H9 (cell line): ENCODE measurements at regions not wholly inside any gene's neighbourhood (a gene's known extent, or its start where the extent isn't known, plus 50 kb on each side); places are given as distances from the start of the nearest gene placed in this dataset.

Experiments used
- DNase-seq: peaks from one replicate; pipeline ENCODE4 v3.0.0-alpha.2; 2017
- H2AFZ ChIP-seq: one replicate; pipeline ENCODE4 v1.6.1; 2013; ENCODE audit warnings: mild to moderate bottlenecking, low read length, control low read depth, moderate library complexity
- H2AK5ac ChIP-seq: 2 replicates; pipeline ENCODE4 v1.6.1; 2013; ENCODE audit warnings: low read length, control low read depth, mixed read lengths; ENCODE audit not compliant: insufficient read length
- H2BK120ac ChIP-seq: one replicate; pipeline ENCODE4 v1.6.1; 2013; ENCODE audit warnings: low read depth, mild to moderate bottlenecking, low read length, control low read depth, inconsistent platforms; ENCODE audit not compliant: poor library complexity, severe bottlenecking
- H2BK12ac ChIP-seq: 2 replicates; pipeline ENCODE4 v1.6.1; 2013; ENCODE audit warnings: low read length, control low read depth, mixed read lengths, low read depth; ENCODE audit not compliant: insufficient read length
- H2BK15ac ChIP-seq: 2 replicates; pipeline ENCODE4 v1.6.1; 2013; ENCODE audit warnings: low read depth, low read length, control low read depth
- H2BK20ac ChIP-seq: one replicate; pipeline ENCODE4 v1.6.1; 2013; ENCODE audit warnings: low read depth, mild to moderate bottlenecking, low read length, control low read depth, inconsistent platforms; ENCODE audit not compliant: poor library complexity, severe bottlenecking
- H2BK5ac ChIP-seq: 2 replicates; pipeline ENCODE4 v1.6.1; 2013; ENCODE audit warnings: low read length, control low read depth, mixed read lengths; ENCODE audit not compliant: insufficient read length
- H3K14ac ChIP-seq: 2 replicates; pipeline ENCODE4 v1.6.1; 2013; ENCODE audit warnings: low read length, control low read depth; ENCODE audit not compliant: insufficient read depth
- H3K18ac ChIP-seq: 2 replicates; pipeline ENCODE4 v1.6.1; 2013; ENCODE audit warnings: low read depth, mild to moderate bottlenecking, mixed read lengths, low read length, control low read depth; ENCODE audit not compliant: insufficient read length
- H3K23ac ChIP-seq: 2 replicates; pipeline ENCODE4 v1.6.1; 2013; ENCODE audit warnings: low read length, control low read depth, mixed read lengths, low read depth; ENCODE audit not compliant: insufficient read length
- H3K23me2 ChIP-seq: 2 replicates; pipeline ENCODE4 v1.6.1; 2013; ENCODE audit warnings: low read depth, mild to moderate bottlenecking, mixed read lengths, low read length, control low read depth; ENCODE audit not compliant: insufficient read length, poor library complexity, severe bottlenecking
- H3K27ac ChIP-seq: 2 replicates; pipeline ENCODE4 v1.5.1; 2013; ENCODE audit warnings: low read length, control low read depth, mixed read lengths, low read depth; ENCODE audit not compliant: insufficient read length
- H3K27me3 ChIP-seq: 2 replicates; pipeline ENCODE4 v1.6.1; 2013; ENCODE audit warnings: low read length, control low read depth, inconsistent platforms; ENCODE audit not compliant: insufficient read depth
- H3K4ac ChIP-seq: 2 replicates; pipeline ENCODE4 v1.6.1; 2013; ENCODE audit warnings: low read depth, mild to moderate bottlenecking, control low read depth, inconsistent platforms, low read length, moderate library complexity
- H3K4me1 ChIP-seq: 2 replicates; pipeline ENCODE4 v1.6.1; 2013; ENCODE audit warnings: low read length, control low read depth, inconsistent platforms; ENCODE audit not compliant: insufficient read depth
- H3K4me2 ChIP-seq: 2 replicates; pipeline ENCODE4 v1.6.1; 2013; ENCODE audit warnings: low read length, control low read depth, mixed read lengths; ENCODE audit not compliant: insufficient read length, insufficient read depth
- H3K56ac ChIP-seq: 2 replicates; pipeline ENCODE4 v1.6.1; 2013; ENCODE audit warnings: low read depth, mild to moderate bottlenecking, mixed read lengths, low read length, control low read depth; ENCODE audit not compliant: insufficient read length
- H3K79me1 ChIP-seq: 2 replicates; pipeline ENCODE4 v1.6.1; 2013; ENCODE audit warnings: low read depth, mild to moderate bottlenecking, moderate library complexity, low read length, control low read depth, inconsistent platforms; ENCODE audit not compliant: insufficient read depth, poor library complexity, severe bottlenecking
- H3K79me2 ChIP-seq: 2 replicates; pipeline ENCODE4 v1.6.1; 2013; ENCODE audit warnings: low read length, control low read depth, inconsistent platforms; ENCODE audit not compliant: insufficient read depth
- H3K9ac ChIP-seq: 2 replicates; pipeline ENCODE4 v1.6.1; 2013; ENCODE audit warnings: low read length, control low read depth, mixed read lengths; ENCODE audit not compliant: insufficient read length; ENCODE audit errors: extremely low read depth
- H3K9me3 ChIP-seq: one replicate; pipeline ENCODE4 v1.6.1; 2013; ENCODE audit warnings: low read depth, low read length, inconsistent platforms; ENCODE audit not compliant: control insufficient read depth
- H3T11ph ChIP-seq: one replicate; pipeline ENCODE4 v1.6.1; 2013; ENCODE audit warnings: mild to moderate bottlenecking, low read length, control low read depth, inconsistent platforms
- H4K20me1 ChIP-seq: one replicate; pipeline ENCODE4 v1.6.1; 2013; ENCODE audit not compliant: control insufficient read depth, insufficient read length, insufficient read depth
- H4K5ac ChIP-seq: 2 replicates; pipeline ENCODE4 v1.6.1; 2013; ENCODE audit warnings: low read depth, mild to moderate bottlenecking, mixed read lengths, low read length, control low read depth; ENCODE audit not compliant: insufficient read length
- H4K8ac ChIP-seq: replicated peaks from 2 replicates; pipeline ENCODE4 v1.6.1; 2013; ENCODE audit warnings: low read length, control low read depth, mixed read lengths, low read depth; ENCODE audit not compliant: insufficient read length
- H4K91ac ChIP-seq: 2 replicates; pipeline ENCODE4 v1.6.1; 2013; ENCODE audit warnings: low read depth, mild to moderate bottlenecking, moderate library complexity, mixed read lengths, low read length, control low read depth; ENCODE audit not compliant: insufficient read length
- H3K27ac Mint-ChIP-seq, 3 experiments: 2 replicates in 2 of 3; 3 replicates in 1 of 3; pipeline ENCODE4 v1.8.0; 2020 to 2021; ENCODE audit warnings: mixed read lengths in 3 of 3, mild to moderate bottlenecking in 1 of 3, moderate library complexity in 1 of 3
- H3K27me3 Mint-ChIP-seq: 2 replicates; pipeline ENCODE4 v1.8.0; 2021; ENCODE audit warnings: low read depth, mild to moderate bottlenecking, moderate library complexity, mixed read lengths
- H3K36me3 Mint-ChIP-seq, 3 experiments: 2 replicates in 2 of 3; 3 replicates in 1 of 3; pipeline ENCODE4 v1.8.0; 2020 to 2021; ENCODE audit warnings: low read depth in 3 of 3, mixed read lengths in 3 of 3; ENCODE audit not compliant: insufficient read depth in 1 of 3
- H3K4me1 Mint-ChIP-seq, 2 experiments: 2 replicates each; pipeline ENCODE4 v1.8.0; 2020; ENCODE audit warnings: mixed read lengths in 2 of 2
- H3K4me3 Mint-ChIP-seq, 2 experiments: 2 replicates in 1 of 2; 3 replicates in 1 of 2; pipeline ENCODE4 v1.8.0; 2020 to 2021; ENCODE audit warnings: mild to moderate bottlenecking in 2 of 2, mixed read lengths in 2 of 2, moderate library complexity in 1 of 2
- H3K9me3 Mint-ChIP-seq, 2 experiments: 2 replicates in 1 of 2; 3 replicates in 1 of 2; pipeline ENCODE4 v1.8.0; 2020; ENCODE audit warnings: mild to moderate bottlenecking in 2 of 2, mixed read lengths in 2 of 2, moderate library complexity in 1 of 2
- WGBS: extraction: QIAGEN DNeasy Blood & Tissue Kit; methylation state at CpG from one replicate; pipeline ENCODE4 v1.1.7; 2013; ENCODE audit warnings: missing lambda C conversion rate, low lambda C conversion rate, mixed read lengths; ENCODE audit not compliant: insufficient read length; ENCODE audit errors: extremely low coverage; 5-methylcytosine and 5-hydroxymethylcytosine counted together
- TF ChIP-seq, protein P1 (sequence below): fragments of 200-600 bp; sonication (generic); conservative IDR thresholded peaks from 3 replicates; pipeline ENCODE4 v1.8.0; 2021; ENCODE audit warnings: antibody characterized with exemption, mild to moderate bottlenecking

DNA sequence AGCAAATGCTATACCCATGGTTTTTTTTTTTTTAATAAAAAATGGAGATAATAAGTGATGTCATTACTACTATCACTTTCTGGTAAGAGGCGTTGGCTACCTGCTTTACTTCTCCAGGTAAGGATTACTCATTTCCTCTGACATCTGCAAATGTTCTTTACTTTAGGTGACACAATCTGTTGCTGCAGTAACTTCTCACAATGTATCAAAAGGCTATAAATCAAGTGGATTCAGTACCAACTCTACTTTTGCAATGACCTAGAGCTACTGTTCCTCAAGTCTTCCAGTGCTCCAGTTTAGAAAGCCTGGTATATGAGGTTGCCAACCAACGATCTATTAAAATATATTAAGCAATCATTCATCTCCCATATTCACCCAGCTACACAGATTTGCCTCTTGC lies 129.1 kb downstream of the PLK2 start:
- H3K27me3 ChIP-seq, result no peaks in the 10 kb centered on the region
- H4K8ac ChIP-seq, result no peak overlapping the region
- no peak overlapping the region for H3K27ac ChIP-seq
- H2BK120ac ChIP-seq, result no peak overlapping the region
- H3K14ac ChIP-seq, result no peak overlapping the region
- no peak overlapping the region for H2AK5ac ChIP-seq
- H3T11ph ChIP-seq, result no peak overlapping the region
- H4K5ac ChIP-seq, result no peak overlapping the region
- Mint-ChIP-seq H3K4me1 (no peaks in the 10 kb centered on the region), H3K4me3 (no peak overlapping the region), H3K27ac (no peak overlapping the region), H3K9me3 (no peaks in the 10 kb centered on the region; a peak in 1 of 5 replicates), H3K27me3 (no peaks in the 10 kb centered on the region), H3K36me3 (no peaks in the 10 kb centered on the region)
- no peak overlapping the region for H3K4ac ChIP-seq
- no peaks in the 10 kb centered on the region for H3K79me1 ChIP-seq
- H3K9me3 ChIP-seq, result no peaks in the 10 kb centered on the region
- no peak overlapping the region for H2AFZ ChIP-seq
- TF ChIP-seq, protein P1, sequence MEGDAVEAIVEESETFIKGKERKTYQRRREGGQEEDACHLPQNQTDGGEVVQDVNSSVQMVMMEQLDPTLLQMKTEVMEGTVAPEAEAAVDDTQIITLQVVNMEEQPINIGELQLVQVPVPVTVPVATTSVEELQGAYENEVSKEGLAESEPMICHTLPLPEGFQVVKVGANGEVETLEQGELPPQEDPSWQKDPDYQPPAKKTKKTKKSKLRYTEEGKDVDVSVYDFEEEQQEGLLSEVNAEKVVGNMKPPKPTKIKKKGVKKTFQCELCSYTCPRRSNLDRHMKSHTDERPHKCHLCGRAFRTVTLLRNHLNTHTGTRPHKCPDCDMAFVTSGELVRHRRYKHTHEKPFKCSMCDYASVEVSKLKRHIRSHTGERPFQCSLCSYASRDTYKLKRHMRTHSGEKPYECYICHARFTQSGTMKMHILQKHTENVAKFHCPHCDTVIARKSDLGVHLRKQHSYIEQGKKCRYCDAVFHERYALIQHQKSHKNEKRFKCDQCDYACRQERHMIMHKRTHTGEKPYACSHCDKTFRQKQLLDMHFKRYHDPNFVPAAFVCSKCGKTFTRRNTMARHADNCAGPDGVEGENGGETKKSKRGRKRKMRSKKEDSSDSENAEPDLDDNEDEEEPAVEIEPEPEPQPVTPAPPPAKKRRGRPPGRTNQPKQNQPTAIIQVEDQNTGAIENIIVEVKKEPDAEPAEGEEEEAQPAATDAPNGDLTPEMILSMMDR, result no peak
- H3K79me2 ChIP-seq, result no peaks in the 10 kb centered on the region
- H2BK5ac ChIP-seq, result no peak overlapping the region
- H4K91ac ChIP-seq, result no peak overlapping the region
- no peaks in the 10 kb centered on the region for H3K23me2 ChIP-seq
- H3K56ac ChIP-seq, result no peak overlapping the region
- no CpG with 5 or more reads among the region's 2 CpGs for WGBS
- H2BK12ac ChIP-seq, result no peak overlapping the region
- no peaks in the 10 kb centered on the region for H4K20me1 ChIP-seq
- H3K23ac ChIP-seq, result no peak overlapping the region
- no peak overlapping the region for H3K4me2 ChIP-seq
- DNase-seq, result no peak
- no peak overlapping the region for H2BK20ac ChIP-seq
- no peak overlapping the region for H2BK15ac ChIP-seq
- no peak overlapping the region for H3K18ac ChIP-seq
- H3K4me1 ChIP-seq, result no peaks in the 10 kb centered on the region
- no peak overlapping the region for H3K9ac ChIP-seq
